ENCODE measurements at regions not wholly inside any gene's neighbourhood (a gene's known extent, or its start where the extent isn't known, plus 50 kb on each side); places are given as distances from the start of the nearest gene placed in this dataset.

DNA sequence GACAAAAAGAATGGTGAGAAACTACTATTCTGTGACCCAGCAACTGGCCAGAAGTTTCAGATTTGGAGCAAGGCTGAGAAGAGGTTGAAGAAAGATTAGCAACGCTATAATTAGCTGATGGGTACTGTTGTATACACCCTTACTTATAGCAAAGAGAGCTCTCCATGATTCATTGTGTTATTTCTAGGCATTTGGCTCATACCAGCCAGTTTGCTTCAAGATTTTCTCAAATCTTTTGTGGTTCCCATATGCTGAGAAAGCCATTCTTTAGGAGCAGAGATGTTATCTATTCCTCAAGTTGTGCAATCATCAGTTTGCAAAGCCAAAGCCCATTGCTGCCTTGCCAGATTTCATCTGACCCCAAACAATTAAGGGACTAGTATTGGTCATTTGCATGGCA is 179.4 kb downstream of the ETS1 start:
- H3K9me3 ChIP-seq (ENCODE audit: control insufficient read depth, insufficient read depth, low read length), result no peaks in the 10 kb centered on the region
- no peaks in the 10 kb centered on the region for H3K36me3 ChIP-seq (ENCODE audit: insufficient read depth, low read length)
- H3K4me1 ChIP-seq (ENCODE audit: insufficient read depth, low read length), result no peaks in the 10 kb centered on the region
- no peak overlapping the region for H3K9ac ChIP-seq (ENCODE audit: low read depth, low read length)

DNA sequence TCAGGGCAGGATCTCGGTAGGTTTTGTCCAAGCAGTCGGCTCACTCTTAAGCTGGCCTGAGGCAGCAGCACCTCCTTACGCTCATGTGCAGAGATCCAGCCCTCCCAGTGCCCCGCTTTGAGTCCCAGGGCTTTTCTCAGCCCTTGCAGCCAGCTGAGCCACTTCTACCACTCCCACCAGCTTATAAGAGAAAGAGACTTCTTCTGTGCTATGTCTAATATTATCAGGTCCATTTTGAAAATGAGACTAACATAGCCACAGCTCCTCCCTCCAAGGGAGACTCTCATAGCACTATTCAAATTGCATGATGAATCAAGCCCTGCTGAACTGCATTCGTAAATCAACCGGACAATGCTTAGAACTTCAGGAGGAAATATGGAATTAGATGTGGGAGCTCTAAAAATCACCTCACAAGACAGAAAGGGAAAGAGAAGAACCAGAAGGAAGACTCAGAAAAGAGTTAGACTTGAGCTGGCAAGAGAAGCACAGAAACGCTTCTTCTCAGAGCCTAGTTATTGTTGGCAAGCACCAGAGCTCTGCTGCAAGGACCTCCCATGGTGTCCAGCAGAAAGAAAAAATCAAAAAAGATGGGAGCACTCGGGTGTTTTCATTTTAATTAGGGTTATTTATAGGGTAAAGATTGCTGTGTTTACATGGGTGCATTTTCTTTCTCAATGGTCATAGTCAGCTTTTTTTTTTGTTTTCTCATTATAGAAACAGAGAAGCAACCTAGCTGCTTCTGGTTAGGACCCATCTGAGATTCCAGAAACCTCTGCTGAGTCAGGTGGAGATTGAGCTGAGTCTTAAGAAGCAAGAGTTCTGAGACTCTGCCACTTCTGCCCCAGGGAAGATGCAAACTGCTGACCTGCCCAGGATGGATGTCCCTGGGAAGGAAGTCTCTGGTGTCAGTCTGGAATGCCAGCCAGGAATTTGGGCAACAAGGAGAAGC is 181.4 kb downstream of the ETS1 start:
- H3K9ac ChIP-seq (ENCODE audit: low read depth, low read length), result no peak overlapping the region

DNA sequence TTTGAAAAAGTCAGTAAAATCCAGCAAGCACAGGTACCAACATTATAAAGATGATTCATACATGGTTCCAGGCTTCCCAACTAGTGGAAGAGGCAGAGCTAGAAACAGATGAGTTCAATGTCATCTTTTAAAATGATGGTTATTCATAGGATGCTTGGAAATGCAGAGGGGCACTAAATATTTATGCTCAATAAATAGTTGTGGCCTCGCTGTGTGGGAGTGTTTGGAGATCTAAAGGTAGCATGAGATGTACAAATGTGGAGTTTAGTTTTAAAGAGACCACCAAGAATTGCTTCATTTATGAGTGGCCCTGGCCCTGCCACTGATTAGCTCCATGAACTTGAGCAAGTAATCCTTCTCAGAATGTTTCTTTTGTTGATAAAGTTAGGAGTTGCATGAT is 182.2 kb downstream of the ETS1 start:
- Histone ChIP-seq H3K4me1 (ENCODE audit: insufficient read depth, low read length) (no peaks in the 10 kb centered on the region), H3K9ac (ENCODE audit: low read depth, low read length) (no peak overlapping the region), H3K9me3 (ENCODE audit: control insufficient read depth, insufficient read depth, low read length) (no peaks in the 10 kb centered on the region), H3K36me3 (ENCODE audit: insufficient read depth, low read length) (no peaks in the 10 kb centered on the region)

More for the DNA sequence above, 181.4 kb downstream of the ETS1 start:
- Histone ChIP-seq H3K36me3 (ENCODE audit: insufficient read depth, low read length) (no peaks in the 10 kb centered on the region), H3K4me1 (ENCODE audit: insufficient read depth, low read length) (no peaks in the 10 kb centered on the region), H3K9me3 (ENCODE audit: control insufficient read depth, insufficient read depth, low read length) (no peaks in the 10 kb centered on the region)

DNA sequence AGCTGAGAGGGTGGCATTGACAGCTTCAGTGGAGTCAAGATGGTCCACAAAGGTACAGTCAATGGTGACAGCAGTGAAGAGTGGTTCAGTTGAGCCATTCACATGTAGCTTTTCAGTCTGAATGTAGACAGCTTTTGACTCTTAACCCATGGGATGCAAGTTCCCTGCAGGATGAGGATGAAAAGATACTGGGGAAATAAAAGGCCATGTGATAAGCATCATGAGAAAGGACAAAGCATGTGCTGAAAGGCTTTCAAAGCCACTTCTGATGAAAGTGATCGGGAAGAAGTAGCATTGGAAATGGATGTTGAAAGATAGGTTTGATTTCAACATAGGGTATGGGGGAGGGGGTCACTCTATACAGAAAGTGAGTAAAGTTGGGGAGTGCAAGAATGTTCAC is 182.9 kb downstream of the ETS1 start:
- Histone ChIP-seq H3K9me3 (ENCODE audit: control insufficient read depth, insufficient read depth, low read length) (no peaks in the 10 kb centered on the region), H3K4me1 (ENCODE audit: insufficient read depth, low read length) (no peaks in the 10 kb centered on the region), H3K36me3 (ENCODE audit: insufficient read depth, low read length) (no peaks in the 10 kb centered on the region), H3K9ac (ENCODE audit: low read depth, low read length) (no peak overlapping the region)

DNA sequence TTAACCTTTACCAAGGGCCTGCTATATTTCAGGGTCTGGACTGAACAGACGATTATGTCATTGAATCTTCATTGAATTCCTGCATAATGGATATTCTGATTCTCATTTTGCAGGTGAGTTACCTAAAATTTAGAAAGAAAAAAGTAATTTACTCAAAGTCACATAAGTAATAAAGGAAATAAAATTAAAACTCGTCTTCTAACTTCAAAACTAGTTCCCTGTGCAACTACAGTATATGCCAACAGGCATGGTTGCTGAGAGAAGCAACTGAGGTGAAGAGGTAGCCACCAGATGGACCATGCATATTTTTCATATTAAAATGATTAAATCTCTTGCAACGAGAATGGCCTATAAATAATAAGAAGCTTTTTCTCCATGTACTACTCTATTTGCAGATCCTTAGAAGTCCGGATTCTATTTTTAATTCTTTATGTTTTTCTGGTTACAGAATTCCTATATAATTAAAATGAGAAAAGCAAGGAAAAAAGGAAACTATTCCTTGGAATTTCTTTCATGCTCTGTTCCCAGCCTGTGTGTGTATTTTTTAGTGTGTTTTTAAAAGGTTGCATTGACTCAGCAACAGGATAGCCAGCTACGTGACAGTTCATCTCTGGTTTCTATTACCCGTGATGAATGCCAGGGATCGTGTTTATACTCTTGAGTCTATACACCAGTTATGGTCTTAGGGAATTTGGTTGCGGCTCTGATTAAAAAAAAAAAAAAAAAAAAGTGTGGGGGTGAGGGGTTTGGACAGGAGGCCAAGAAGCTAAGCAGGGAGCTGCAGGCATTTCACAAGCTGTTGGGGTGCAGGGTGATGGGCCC is 186.8 kb downstream of the ETS1 start:
- H3K4me1 ChIP-seq (ENCODE audit: insufficient read depth, low read length), result no peaks in the 10 kb centered on the region
- H3K9me3 ChIP-seq (ENCODE audit: control insufficient read depth, insufficient read depth, low read length), result no peaks in the 10 kb centered on the region
- H3K36me3 ChIP-seq (ENCODE audit: insufficient read depth, low read length), result no peaks in the 10 kb centered on the region
- H3K9ac ChIP-seq (ENCODE audit: low read depth, low read length), result no peak overlapping the region

DNA sequence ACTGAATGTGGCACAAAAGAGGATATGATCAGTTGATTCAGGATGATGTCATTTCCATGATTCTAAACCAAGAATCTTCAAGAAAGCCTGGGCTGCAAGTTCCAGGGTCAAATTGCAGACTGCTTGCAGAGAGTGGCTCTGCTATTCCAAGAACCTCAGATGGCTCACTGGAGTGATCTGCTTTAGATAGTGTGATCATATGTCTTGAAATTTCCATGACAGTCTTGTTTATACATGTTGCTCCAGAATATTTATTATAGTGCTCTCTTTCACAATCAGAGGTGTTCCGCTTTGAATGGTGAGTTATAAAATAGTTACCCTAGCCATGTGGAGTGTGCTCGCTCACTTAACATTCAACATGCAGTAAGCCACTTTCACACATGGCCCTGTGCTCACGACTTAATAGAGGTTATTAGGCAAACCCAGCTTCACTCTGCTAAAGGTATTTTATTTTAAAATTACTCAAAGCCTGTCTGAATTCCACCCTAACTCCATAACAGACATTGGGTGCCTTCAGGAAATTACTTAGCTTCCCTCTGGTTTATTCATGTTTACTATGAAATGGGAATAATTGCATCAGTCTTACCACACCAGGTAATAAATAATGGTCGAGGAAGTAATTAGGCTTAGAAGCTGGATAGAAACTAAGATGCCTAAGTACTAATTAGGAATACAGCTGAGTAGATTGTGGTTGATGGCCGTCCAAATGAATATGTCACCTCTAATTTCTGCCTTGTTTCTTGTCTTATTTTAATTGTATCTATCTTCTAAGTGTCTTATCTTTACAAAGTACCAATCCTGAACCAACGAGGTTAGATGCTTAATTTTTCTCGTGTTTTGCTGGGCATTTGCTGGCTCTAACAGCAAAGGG is 187.9 kb downstream of the ETS1 start:
- no peak overlapping the region for H3K9ac ChIP-seq (ENCODE audit: low read depth, low read length)
- no peaks in the 10 kb centered on the region for H3K9me3 ChIP-seq (ENCODE audit: control insufficient read depth, insufficient read depth, low read length)
- H3K4me1 ChIP-seq (ENCODE audit: insufficient read depth, low read length), result no peaks in the 10 kb centered on the region
- no peaks in the 10 kb centered on the region for H3K36me3 ChIP-seq (ENCODE audit: insufficient read depth, low read length)

DNA sequence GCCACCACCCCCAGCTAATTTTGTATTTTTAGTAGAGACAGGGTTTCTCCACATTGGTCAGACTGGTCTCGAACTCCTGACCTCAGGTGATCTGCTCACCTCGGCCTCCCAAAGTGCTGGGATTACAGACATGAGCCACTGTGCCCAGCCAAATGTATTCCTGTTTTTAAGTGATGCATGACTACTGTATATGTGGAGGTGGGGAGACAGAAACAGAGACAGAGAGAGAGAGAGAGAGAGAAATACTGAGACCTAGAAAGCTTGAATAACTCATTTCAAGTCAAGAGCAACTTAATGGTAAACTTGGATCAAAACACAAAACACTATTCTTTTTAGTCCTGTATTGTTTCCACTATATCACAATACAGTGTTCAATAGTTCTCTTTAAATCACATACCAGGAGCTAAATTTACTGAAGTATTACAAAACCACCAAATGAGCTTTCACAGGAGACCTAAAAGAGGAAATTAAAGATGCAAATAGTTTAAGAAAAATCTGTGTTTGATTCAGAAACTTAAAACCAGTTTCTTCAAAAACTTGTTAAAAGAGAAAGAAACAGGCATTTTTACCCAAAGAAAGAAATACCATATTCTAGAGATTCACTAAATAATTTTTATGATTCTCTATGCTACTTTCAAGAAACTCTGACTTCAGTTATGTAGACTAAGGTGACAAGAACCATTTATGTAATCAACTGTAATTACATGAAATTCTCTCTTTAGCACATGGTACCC is 188.7 kb downstream of the ETS1 start:
- H3K9me3 ChIP-seq (ENCODE audit: control insufficient read depth, insufficient read depth, low read length), result no peaks in the 10 kb centered on the region
- no peak overlapping the region for H3K9ac ChIP-seq (ENCODE audit: low read depth, low read length)
- H3K36me3 ChIP-seq (ENCODE audit: insufficient read depth, low read length), result no peaks in the 10 kb centered on the region
- no peaks in the 10 kb centered on the region for H3K4me1 ChIP-seq (ENCODE audit: insufficient read depth, low read length)

DNA sequence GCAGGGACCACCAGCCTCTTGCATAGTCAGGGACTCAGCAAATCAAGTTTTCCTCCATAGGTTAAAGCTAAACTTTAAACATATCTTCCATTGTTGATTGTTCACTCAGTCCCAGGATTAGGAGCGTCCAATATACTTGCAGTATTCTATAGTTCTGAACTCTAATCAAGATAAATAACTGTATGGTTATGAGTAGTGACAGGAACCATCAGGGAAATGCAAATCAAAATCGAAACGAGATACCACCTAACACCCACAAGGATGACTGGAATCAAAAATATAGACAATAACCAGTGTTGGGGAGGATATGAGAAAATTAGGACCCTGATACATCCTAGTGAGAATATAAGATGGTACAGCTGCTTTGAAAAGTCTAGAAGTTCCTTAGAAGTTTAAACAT is 190.0 kb downstream of the ETS1 start:
- H3K9me3 ChIP-seq (ENCODE audit: control insufficient read depth, insufficient read depth, low read length), result no peaks in the 10 kb centered on the region
- H3K4me1 ChIP-seq (ENCODE audit: insufficient read depth, low read length), result no peaks in the 10 kb centered on the region
- no peaks in the 10 kb centered on the region for H3K36me3 ChIP-seq (ENCODE audit: insufficient read depth, low read length)
- no peak overlapping the region for H3K9ac ChIP-seq (ENCODE audit: low read depth, low read length)

DNA sequence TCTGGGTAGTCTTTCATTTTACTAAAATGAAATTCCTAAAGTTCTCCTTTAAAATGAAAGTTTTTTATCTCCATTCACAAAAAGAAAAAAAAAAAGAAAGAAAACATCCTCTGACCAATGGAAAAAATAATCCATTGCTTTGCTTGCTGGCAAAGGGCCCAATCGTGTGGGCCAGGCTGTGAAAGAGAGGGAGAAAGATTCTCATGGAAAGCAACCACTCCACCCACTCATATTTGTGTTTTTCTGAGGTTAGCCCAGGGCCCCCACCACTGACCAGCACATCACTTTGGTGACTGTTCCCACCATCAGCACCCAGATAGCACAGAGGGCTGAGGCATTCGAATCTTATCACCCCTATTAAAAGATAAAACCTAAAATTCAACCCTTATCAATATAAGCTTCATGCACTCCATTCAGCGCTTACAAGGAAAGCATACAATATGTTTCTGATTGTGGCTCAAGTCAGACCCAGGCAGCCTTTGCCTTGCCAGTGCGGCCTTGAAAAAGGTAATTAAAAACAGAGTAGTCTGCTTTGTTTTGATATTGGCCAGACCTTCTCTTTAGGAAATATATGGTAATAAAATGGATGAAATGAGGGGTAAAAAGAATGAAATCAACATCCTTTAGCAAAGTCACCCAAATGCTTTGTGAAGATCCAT is 192.8 kb downstream of the ETS1 start:
- Histone ChIP-seq H3K36me3 (ENCODE audit: insufficient read depth, low read length) (no peaks in the 10 kb centered on the region), H3K9ac (ENCODE audit: low read depth, low read length) (no peak overlapping the region), H3K4me1 (ENCODE audit: insufficient read depth, low read length) (no peaks in the 10 kb centered on the region), H3K9me3 (ENCODE audit: control insufficient read depth, insufficient read depth, low read length) (no peaks in the 10 kb centered on the region)

DNA sequence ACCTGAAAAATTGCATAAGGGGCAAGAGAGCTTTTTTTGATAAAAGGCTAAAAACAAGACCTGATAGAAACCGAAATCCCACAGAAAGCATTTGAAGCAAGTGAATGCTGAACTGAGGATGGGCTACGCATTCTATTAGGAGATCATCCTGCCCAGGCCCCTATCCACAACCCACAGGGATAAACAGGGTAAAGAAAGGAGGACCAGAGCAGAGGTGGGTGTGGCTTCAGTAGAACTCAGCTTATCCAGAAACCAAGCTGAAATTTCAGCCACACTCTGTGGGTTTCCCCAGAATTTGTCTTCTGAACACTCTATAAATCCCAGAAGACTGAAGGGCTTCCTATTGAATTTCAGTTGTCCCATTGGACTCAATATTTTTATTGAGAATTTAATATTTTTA is 195.1 kb downstream of the ETS1 start:
- Histone ChIP-seq H3K9me3 (ENCODE audit: control insufficient read depth, insufficient read depth, low read length) (no peaks in the 10 kb centered on the region), H3K4me1 (ENCODE audit: insufficient read depth, low read length) (no peaks in the 10 kb centered on the region), H3K9ac (ENCODE audit: low read depth, low read length) (no peak overlapping the region), H3K36me3 (ENCODE audit: insufficient read depth, low read length) (no peaks in the 10 kb centered on the region)

DNA sequence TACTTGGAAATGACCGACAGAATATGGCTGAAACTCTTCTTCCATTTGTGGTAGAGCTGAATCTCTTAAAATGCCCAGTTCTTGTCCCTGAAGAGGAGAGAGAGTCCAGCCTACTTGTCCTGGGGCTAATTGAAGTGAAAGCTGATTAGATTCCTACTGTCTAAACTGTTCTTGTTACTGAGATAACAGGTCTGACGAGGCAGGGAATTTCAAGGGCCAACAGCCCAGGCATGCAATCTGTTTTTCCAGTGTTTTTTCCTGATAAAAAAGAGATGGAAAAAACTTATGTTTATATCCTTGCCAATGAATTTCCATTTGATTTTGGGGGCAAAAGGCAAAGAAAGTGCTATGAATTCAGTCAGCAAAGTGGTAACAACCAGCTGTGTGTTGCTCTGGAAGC is 195.5 kb downstream of the ETS1 start:
- H3K36me3 ChIP-seq (ENCODE audit: insufficient read depth, low read length), result no peaks in the 10 kb centered on the region
- H3K9ac ChIP-seq (ENCODE audit: low read depth, low read length), result no peak overlapping the region
- H3K9me3 ChIP-seq (ENCODE audit: control insufficient read depth, insufficient read depth, low read length), result no peaks in the 10 kb centered on the region
- H3K4me1 ChIP-seq (ENCODE audit: insufficient read depth, low read length), result no peaks in the 10 kb centered on the region

DNA sequence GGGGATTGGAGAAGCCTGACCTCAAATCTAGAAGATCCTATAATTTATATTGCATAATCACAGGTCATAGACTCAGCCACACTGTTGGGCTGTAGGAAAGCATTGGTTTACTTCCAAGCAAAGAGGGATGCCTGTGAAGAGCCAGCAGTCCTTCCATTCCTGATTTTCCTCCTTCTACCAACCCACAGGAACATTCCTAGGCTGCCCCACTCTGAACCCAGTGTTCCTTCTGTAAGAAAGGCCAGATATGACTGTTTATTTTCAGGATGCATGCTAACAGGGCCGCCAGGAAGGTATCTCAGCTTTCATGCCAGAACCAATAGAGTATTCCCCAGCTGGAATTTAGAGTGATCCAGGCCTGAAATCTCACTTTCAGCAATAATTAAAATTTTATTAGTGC is 197.1 kb downstream of the ETS1 start:
- H3K36me3 ChIP-seq (ENCODE audit: insufficient read depth, low read length), result no peaks in the 10 kb centered on the region
- no peak overlapping the region for H3K9ac ChIP-seq (ENCODE audit: low read depth, low read length)
- no peaks in the 10 kb centered on the region for H3K4me1 ChIP-seq (ENCODE audit: insufficient read depth, low read length)
- H3K9me3 ChIP-seq (ENCODE audit: control insufficient read depth, insufficient read depth, low read length), result no peaks in the 10 kb centered on the region

DNA sequence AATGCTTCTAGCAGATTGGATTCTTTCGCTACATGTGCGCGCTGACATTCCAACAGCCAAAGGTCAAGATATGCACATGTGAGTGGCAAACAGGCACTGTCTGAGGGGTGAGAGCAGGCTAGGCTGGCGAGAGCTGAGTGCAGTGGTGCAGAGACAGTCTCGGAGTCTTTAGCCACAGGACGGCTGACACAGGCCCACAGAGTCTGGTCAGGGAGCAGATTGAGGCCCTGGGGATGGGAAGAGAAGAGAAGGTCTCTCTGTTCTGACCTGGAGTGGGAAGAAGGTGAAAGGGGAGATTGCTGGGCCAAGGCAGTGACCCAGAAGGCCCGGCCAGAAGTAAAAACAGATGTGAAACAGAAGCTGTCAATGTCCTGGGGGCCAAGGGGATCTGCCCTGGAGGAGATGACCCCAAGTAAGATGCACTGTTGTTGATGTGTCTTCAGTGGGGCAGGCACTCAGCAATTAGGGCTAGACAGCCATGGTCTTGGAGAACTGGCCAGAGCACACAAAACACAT is 197.8 kb downstream of the ETS1 start:
- no peak overlapping the region for H3K9ac ChIP-seq (ENCODE audit: low read depth, low read length)
- H3K4me1 ChIP-seq (ENCODE audit: insufficient read depth, low read length), result no peaks in the 10 kb centered on the region
- H3K9me3 ChIP-seq (ENCODE audit: control insufficient read depth, insufficient read depth, low read length), result no peaks in the 10 kb centered on the region
- H3K36me3 ChIP-seq (ENCODE audit: insufficient read depth, low read length), result no peaks in the 10 kb centered on the region

Data from ES-I3 (cell line).